Activated CD8-positive, alpha-beta memory T cell treated with anti-CD3 and anti-CD28 coated beads, Interleukin-2, amount 50 U/mL, for 24 hours (primary cell): ENCODE measurements at regions not wholly inside any gene's neighbourhood (a gene's known extent, or its start where the extent isn't known, plus 50 kb on each side); places are given as distances from the start of the nearest gene placed in this dataset.
"Not testable (repeated sequence)": the region's sequence is repeated elsewhere in the genome, so short reads cannot be mapped to it uniquely, and the experiment has no call there.

Experiments
- DNase-seq: peaks from one replicate; pipeline ENCODE4 v3.0.0-alpha.2; 2020; ENCODE audit errors: extremely low read depth

DNA sequence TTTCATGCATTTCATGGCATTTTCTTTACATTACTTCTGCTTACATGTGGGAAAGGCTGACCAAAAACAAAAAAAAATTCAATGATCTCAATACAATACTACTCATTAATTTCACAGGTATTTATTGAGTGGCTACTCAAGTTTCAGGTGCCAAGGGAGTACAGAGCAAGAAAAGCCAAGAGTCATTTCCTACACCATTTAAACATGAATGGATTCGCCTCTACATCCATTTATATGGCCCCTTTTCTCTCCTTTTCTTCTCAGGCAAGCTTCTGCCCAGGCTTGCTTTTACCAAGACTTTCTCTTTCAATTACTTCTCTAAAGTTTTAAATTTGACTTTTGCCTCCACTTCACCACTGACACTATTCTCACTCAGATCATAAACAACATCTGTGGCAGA is 1603.1 kb upstream of the CELF4 start:
- DNase-seq, result no peak

DNA sequence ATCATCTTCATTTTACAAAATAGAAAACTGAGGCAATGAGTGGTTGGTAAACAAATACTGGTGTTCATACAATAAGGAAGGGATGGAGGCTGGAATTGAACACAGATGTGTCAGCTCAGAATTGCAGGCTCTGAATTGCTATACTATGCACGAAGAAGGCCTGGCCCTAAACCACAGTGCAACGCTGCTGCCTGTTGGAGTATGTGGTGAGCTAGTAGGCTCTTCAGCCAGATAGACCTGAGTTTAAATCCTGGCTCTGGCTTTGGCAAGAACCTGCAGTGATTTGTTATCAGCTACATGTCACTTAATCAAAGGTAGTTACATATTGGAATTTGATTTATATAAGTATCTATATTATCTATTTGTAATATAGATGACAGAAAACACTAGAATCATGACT is 1602.4 kb upstream of the CELF4 start:
- DNase-seq, result no peak

- DNase-seq, result no peak
Measured at GRCh38 chr18:39166776-39167175, 1601.2 kb upstream of the CELF4 start.

DNA sequence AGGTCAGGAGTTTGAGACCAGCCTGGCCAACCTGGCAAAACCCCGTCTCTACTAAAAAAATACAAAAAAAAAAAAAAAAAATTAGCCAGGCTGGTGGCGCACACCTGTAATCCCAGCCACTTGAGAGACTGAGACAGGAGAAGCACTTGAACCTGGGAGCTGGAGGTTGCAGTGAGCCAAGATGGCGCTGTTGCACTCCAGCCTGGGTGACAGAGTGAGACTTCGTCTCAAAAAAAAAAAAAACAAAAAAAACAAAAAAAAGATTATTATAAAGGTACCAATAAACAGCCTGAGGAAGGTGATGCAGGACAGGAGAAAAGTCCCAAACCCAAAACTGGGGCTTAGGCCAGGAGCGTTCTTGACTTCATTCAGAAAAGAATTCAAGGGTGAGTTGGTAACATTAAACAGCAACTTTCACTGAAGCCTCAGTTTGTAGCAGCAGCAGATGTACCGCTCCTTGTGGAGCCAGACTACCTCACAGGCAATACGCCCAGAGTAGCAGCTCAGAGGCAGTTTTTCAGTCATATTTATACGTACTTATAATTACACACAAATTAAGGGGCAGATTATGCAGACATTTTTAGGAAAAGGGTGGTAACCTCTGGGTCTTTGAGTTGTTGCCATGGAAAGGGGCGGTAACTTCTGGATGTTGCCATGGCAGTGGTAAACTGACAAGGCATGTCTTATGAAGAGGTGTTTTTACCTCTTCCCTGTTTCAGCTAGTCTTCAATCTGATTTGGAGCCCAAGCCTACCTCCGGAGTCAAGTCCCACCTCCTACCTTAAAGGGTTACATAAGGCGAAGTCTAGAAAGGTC is 1596.6 kb upstream of the CELF4 start:
- no peak for DNase-seq

DNA sequence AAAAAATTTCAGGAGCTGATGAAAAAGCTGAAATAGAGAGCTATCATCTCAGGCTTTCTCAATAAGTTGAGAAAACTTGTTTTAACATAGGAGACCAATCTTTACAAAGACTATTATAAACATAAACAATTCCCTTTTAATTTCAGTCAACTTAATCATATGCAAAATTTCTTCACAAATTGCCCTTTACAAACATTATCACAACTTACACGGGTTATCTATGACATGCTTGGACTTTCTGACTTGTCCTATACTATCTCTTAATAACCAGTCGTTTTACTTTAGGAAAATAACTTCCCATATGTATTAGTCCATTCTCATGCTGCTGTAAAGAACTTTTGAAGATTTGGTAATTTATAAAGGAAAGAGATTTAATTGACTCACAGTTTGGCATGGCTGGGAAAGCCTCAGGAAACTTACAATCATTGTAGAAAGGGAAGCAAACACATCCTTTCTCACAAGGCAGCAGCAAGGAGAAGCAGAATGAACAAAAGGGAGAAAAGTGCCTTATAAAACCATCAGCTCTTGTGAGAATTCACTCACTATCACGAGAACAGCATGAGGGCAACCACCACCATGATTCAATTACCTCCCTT is 1583.7 kb upstream of the CELF4 start:
- DNase-seq, result no peak

- DNase-seq, result no peak
Measured at GRCh38 chr18:39134255-39134654, 1568.7 kb upstream of the CELF4 start.

GRCh38 chr18:39127538-39127937 is 1561.9 kb upstream of the CELF4 start:
- not testable (repeated sequence) for DNase-seq

- DNase-seq, result no peak
Measured at GRCh38 chr18:39113790-39114189, 1548.2 kb upstream of the CELF4 start.

DNA sequence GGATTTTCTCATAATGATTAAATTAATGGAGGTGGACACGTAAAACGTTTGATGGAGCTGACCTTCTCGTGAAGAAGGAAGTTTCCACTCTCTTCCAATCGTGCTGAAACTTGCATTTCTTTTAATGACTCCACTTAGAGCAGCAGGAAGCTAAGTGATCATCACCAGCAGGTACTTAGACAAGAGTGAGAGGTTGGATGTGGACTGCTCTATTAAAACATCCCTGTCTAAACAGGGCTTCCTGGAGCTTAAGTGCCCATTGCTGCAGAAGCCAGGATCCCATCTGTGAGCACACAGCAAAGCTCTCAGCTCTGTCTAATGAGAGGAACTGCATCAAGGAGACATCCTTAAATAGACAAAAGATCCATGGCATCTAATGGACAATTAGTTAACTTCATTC is 1539.5 kb upstream of the CELF4 start:
- DNase-seq, result no peak

GRCh38 chr18:39072970-39073369 is 1507.4 kb upstream of the CELF4 start:
- DNase-seq, result no peak

DNA sequence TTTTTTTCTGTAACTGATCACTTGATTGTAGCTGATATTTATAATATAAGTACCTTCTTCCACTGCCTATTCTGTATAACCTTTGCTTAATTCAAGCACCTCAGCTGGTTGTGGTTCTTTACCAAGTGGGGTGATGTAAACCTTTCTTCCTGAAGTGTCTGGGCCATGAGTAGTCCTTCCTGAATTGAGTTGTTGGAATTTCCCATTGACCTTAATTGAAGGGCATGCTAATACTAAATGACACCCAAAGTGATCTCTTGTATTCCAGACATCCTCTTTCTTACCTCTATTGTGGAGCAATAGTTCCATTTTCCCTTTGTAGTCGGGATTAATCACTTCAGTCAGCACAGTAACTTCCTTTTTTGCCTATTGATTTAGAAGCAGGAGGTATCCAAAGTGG is 1496.8 kb upstream of the CELF4 start:
- no peak for DNase-seq

- no peak for DNase-seq
Measured at GRCh38 chr18:39058386-39059000, 1492.9 kb upstream of the CELF4 start.

DNA sequence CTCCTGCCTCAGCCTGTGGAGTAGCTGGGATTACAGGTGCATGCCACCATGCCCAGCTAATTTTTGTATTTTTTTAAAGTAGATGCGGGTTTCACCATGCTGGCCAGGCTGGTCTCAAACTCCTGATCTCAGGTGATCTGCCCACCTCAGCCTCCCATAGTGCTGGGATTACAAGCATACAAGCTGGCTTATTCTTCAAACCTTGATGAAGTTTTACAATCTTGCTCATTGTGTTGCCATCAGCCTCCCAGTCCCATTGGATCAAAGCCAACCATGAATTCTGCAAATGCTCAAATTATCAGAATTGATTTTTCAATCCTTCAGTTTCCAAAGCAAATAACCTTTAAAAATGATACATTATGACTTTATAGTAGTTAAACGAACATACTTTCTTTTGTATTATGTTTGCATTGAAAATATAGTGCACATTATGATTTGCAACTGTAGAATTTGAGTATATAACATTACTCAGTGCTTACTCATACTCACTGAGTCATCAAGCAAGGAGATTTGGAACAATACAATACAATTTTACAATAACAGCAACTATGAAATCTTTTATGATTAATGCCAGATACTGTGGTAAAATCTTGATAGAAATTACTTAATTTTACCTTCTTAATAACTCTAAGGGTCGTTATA is 1491.9 kb upstream of the CELF4 start:
- no peak for DNase-seq

DNA sequence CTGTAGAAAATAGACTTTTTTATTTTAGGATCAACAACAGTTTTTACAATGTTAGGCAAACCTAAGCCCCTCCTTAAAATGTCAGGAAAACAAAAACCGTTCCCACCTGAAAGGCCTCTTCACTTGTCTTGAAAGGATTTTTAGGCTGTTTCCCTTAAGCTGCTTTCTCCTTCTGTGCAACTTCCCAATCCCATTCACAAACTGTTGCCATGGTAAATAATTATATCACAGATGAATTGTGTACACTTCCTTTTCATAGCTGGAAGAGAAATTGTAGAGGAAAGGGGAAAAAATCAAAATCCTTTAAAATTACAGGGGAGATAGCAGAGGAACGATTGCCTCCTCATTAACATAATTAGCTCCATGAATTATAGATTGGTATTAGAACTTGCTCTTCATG is 1488.0 kb upstream of the CELF4 start:
- DNase-seq, result no peak

- DNase-seq, result no peak
Measured at GRCh38 chr18:39051013-39051412, 1485.4 kb upstream of the CELF4 start.

DNA sequence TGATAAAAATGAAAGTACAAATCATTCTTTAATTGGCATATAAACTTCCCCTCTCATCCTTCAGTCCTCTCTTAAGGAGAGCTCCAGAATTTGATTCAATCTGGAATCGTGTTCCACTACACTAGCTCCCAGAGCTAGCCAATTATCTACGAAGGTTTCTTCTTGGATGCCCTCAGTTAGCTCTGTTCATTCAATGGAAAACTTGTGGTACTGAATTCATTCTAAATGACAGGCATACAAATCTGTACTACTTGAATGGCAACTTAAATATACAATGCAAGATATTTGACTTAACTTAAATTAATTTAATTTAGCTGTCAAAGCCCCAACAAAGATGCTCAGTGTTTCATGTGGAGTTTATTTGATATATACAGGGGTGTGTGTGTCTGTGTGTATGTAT is 1474.2 kb upstream of the CELF4 start:
- DNase-seq, result no peak

DNA sequence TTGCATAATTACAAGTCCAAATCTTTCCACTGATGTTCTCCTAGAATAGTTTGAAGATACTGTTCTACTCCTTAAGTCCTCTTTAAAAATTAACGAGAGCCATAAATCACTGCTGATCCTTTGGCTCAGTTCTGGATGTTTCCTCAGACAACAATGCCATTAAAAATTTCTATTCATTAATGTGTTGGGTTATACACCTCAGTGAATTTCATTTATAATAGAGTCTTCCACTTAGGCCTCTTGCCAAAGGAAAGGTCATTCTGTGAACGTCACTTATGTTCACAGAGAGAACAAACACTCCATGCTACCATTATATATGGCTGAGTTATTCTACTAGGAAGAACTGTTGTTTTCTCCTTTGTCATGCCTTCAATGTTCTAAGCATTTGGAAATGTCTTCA is 1472.3 kb upstream of the CELF4 start:
- DNase-seq, result no peak

DNA sequence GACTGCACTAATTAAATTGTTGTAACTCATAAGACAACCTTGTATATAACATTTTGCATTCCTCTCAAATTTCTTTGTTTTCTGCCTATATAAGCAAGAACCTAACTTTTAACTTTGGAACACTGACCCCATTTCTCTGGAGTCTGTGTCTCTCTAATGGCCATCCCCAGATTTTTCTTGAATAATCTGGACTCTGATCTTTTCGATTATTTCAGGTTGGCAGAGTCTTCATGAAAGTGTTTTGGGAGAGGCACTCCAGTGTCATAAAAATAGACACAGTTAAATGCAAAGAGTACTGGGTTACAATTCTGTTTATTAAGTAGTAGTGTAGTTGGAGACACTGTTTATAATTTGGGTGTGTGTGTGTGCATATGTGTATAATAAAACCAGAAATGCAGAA is 1467.7 kb upstream of the CELF4 start:
- no peak for DNase-seq

DNA sequence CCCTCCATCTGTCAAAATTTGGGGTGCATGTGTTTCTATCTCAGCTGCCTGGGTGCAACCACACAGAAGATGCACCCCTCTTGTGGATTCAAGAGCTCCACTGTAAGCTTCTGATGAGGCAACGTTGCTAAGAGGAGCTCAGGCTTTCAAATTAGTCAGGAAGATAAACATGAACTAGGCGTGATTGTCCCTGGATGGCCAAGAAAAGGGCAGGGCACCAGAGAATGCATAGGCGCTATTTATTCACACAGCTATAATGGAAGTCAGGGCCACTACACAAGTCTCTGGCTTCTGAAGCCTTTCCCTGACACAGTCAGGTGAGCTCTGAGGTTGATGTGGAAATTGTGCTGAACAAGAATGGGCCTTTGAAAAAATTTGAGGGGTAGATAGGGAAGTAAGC is 1466.0 kb upstream of the CELF4 start:
- no peak for DNase-seq

DNA sequence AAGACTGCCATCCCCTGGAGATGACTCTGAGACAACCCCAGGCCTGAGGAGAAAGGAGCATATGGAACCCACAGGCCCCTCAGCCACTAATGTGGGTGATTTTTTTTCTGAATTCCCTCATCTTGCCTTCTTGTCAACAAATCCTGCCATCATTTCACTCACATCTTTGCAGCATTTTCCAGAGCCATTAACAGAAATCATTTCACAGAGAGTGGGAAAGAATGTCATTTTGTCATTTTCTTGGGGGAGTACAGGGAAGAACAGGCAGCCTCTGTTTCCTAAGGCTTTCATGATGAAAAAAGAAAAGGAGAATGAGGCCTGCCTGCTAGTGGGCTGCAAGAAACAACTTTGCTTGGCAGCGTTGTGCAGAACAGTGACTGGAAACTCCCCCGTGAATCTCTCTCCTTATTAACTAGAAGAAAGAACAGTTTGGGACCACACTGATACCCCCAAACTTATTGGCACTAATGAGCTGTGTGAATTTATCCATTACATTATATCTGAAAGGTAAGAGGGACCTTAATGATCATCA is 1464.6 kb upstream of the CELF4 start:
- DNase-seq, result no peak

DNA sequence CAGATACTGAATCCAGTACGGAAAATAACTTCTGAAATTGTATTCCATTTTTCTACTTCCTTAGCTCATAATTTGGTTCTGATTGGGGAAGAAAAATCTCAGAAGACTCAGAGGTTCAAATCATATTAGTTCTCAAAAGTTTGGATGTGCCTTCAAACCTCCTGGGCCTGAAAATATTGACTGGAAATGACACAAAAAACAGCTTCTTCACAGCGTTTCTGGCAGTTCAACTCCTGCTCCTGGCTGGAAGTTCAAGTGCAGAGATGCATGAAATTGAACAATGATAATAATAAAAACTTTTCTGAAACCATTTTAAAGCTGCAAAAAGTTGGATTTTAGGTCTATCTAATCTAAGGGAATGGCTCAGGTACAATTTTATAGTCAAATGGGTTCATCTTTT is 1459.9 kb upstream of the CELF4 start:
- no peak for DNase-seq

- DNase-seq, result no peak
Measured at GRCh38 chr18:39019989-39020388, 1454.4 kb upstream of the CELF4 start.
